Right lobe of liver (tissue), 4 donors: ENCODE measurements at regions not wholly inside any gene's neighbourhood (a gene's known extent, or its start where the extent isn't known, plus 50 kb on each side); places are given as distances from the start of the nearest gene placed in this dataset.

ENCODE experiments used
- CTCF ChIP-seq, 4 donors: fragments of 200-600 bp in 3 of 4; fragments of 450-650 bp in 1 of 4; IDR thresholded peaks; one replicate each; pipeline versions ENCODE4 v1.5.1 to v1.8.0; 2016 to 2022; ENCODE audit warnings: antibody characterized with exemption in 4 of 4, mild to moderate bottlenecking in 2 of 4
- POLR2A ChIP-seq: fragments of 450-650 bp; IDR thresholded peaks from one replicate; pipeline ENCODE4 v1.6.1; 2017; ENCODE audit warnings: antibody characterized with exemption, mild to moderate bottlenecking
- donor health status: DM: no; HTN: no; CAD: no.
- donor health status: DM: no; HTN: no; CAD: no.
- donor health status: DM: no; HTN: yes; CAD: no.

- TF ChIP-seq CTCF (IDR thresholded peaks at IDR 0.05), result peak; percentile 45 to 64 (median 57)
- no peak for TF ChIP-seq POLR2A
Measured at GRCh38 chr7:16098585-16099179, 322.7 kb downstream of the CRPPA start.
